Psoas muscle (tissue), 7 donors: ENCODE measurements at regions not wholly inside any gene's neighbourhood (a gene's known extent, or its start where the extent isn't known, plus 50 kb on each side); places are given as distances from the start of the nearest gene placed in this dataset.
"Not testable (repeated sequence)": the region's sequence is repeated elsewhere in the genome, so short reads cannot be mapped to it uniquely, and the experiment has no call there.

Experiments
- ATAC-seq, 4 donors: fragments of 200-7000 bp; cut with Tn5 transposase; one replicate each; pipeline ENCODE4 v1.9.1; 2020; ENCODE audit warnings: moderate library complexity in 3 of 4, mild to moderate bottlenecking in 2 of 4
- DNase-seq, 2 donors: peaks; one replicate each; pipeline ENCODE4 v3.0.0-alpha.2; 2020
- H3K27ac ChIP-seq: fragments of 200-600 bp; one replicate; pipeline ENCODE4 v1.8.0; 2022
- H3K27me3 ChIP-seq, 3 donors: fragments of 200-600 bp in 1 of 3; one replicate each; pipeline versions ENCODE4 v1.6.1 to v1.8.0; 2013 to 2022; ENCODE audit warnings: low read length in 2 of 3, mild to moderate bottlenecking in 2 of 3, moderate library complexity in 1 of 3; ENCODE audit not compliant: insufficient read depth in 3 of 3
- H3K36me3 ChIP-seq, 2 donors: fragments of 200-600 bp in 1 of 2; one replicate each; pipeline versions ENCODE4 v1.6.1 to v1.8.0; 2013 to 2022; ENCODE audit warnings: low read depth in 1 of 2, mild to moderate bottlenecking in 1 of 2, moderate library complexity in 1 of 2; ENCODE audit not compliant: insufficient read depth in 1 of 2
- H3K4me1 ChIP-seq: fragments of 200-600 bp; one replicate; pipeline ENCODE4 v1.8.0; 2022
- H3K4me3 ChIP-seq: fragments of 200-600 bp; one replicate; pipeline ENCODE4 v1.8.0; 2022; ENCODE audit warnings: mild to moderate bottlenecking
- H3K9me3 ChIP-seq: fragments of 200-600 bp; one replicate; pipeline ENCODE4 v1.8.0; 2022
- WGBS, 3 donors: extraction: QIAGEN DNeasy Blood & Tissue Kit; methylation state at CpG; one replicate each; pipeline versions ENCODE4 v1.1.6 to v1.1.7; 2013; 5-methylcytosine and 5-hydroxymethylcytosine counted together
- intact Hi-C, 2 donors: fragments of 100-400 bp; cut with DNase I; formaldehyde crosslinking; loops; one replicate each; pipeline versions ENCODE4 v1.11.0 to v1.14.2; 2022
- donor health status: healthy with polysubstance abuse.
- donor health status: DM: no; HTN: no; CAD: no; lungs with moderate emphysema.
- donor health status: Bipolar disorder and iron deficiency.
- donor health status: healthy.
- donor health status: DM: yes; HTN: yes; CAD: no.
- donor health status: DM: no; HTN: no; CAD: no.
- donor health status: DM: yes; HTN: yes; CAD: no.

DNA sequence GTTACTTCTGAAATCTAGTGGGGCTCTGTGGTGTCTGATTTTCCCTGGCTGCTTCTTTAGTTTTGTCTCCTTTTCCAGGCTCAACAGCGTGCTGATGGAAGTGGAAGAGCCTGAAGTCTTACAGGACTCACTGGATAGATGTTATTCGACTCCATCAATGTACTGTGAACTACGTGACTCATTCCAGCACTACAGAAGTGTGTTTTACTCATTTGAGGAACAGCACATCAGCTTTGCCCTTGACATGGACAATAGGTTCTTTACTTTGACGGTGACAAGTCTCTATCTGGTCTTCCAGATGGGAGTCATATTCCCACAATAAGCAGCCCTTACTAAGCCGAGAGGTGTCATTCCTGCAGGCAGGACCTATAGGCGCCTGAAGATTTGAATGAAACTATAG, 51.1 kb downstream of the NBPF8 start:
- intact Hi-C loops, H3K4me3 ChIP-seq, DNase-seq, H3K9me3 ChIP-seq, H3K27me3 ChIP-seq, H3K36me3 ChIP-seq, ATAC-seq, H3K27ac ChIP-seq, H3K4me1 ChIP-seq: not testable (repeated sequence)
- 71 to 86% (median 73%) methylated on average over 6 of the region's 6 CpGs for WGBS, 3 donors

DNA sequence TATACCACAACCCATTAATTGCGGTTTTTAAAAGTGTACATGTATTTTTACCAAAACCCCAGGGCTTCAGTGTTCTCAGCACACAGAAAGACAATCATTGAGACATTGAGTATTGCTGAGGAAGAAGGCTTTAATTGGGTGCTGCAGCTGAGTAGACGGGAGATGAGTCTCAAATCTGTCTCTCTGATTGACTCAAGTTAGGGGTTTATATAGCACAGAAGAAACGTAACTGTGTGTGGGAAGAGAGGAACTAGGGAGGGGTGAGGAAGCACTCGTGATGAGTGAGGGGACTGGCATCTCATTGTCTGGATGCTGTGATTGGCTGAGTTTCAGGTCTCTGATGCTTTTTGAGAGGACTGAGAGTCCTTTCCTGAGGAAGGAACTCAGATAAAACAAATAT, 62.8 kb downstream of the NBPF8 start:
- ATAC-seq, H3K9me3 ChIP-seq, intact Hi-C loops, H3K27ac ChIP-seq, H3K27me3 ChIP-seq, DNase-seq, H3K4me1 ChIP-seq, H3K4me3 ChIP-seq: not testable (repeated sequence)
- 67 to 78% (median 76%) methylated on average over 3 to 4 of the region's 4 CpGs for WGBS, 3 donors
- H3K36me3 ChIP-seq = peaks cover 0 to 18% of the 10 kb centered on the region in 2 donors

DNA sequence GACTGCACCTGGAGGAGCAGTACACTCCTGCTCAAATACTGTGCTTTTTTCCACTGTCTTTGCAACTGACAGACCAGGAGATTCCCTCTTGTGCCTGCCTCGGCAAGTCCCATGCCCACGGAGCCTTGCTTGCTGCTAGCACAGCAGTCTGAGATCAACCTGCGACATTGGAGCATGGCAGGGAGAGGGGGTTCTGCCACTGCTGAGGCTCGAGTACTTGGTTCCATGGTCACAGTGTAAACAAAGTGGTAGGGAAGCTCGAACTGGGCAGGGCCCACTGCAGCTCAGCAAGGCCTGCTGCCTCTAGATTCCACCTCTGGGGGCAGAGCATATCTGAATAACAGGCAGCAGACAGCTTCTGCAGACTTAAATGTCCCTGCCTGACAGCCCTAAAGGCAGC, 63.6 kb downstream of the NBPF8 start:
- H3K4me3 ChIP-seq, intact Hi-C loops, DNase-seq, H3K27ac ChIP-seq, H3K4me1 ChIP-seq, ATAC-seq, H3K27me3 ChIP-seq, H3K9me3 ChIP-seq: not testable (repeated sequence)
- 67 to 97% (median 93%) methylated on average over 3 to 5 of the region's 5 CpGs for WGBS, 3 donors
- peaks cover 0 to 18% of the 10 kb centered on the region in 2 donors for H3K36me3 ChIP-seq

DNA sequence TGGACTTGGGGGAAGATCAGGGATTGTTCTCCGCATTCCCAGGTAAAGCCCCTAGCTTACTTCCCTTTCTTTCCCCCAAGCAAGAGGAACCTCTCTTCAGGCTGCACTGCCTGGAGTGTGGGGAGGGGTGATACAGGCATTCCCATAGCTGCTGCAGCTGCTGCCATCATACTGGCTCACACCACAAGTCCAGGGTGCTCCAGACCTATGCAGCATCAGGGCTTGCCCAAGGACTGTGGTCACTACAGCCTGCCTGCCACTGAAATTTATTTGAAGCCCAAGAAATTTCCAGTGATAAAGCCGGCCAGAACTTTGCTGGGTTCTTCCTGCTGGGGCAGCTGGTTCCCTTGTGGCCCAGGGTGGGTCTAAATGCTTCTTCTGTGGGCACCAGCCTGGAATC, 72.7 kb downstream of the NBPF8 start:
- H3K9me3 ChIP-seq, intact Hi-C loops, H3K4me3 ChIP-seq, DNase-seq, H3K4me1 ChIP-seq, H3K27ac ChIP-seq, H3K27me3 ChIP-seq: not testable (repeated sequence)
- 100% methylated on average over 1 of the region's 2 CpGs; no CpG with 5 or more reads in 2 of the 3 donors for WGBS, 3 donors
- peak in 3 of 4 donors; percentile 50 to 71 (median 65) for ATAC-seq
- H3K36me3 ChIP-seq = peaks cover 0 to 38% of the 10 kb centered on the region in 2 donors

DNA sequence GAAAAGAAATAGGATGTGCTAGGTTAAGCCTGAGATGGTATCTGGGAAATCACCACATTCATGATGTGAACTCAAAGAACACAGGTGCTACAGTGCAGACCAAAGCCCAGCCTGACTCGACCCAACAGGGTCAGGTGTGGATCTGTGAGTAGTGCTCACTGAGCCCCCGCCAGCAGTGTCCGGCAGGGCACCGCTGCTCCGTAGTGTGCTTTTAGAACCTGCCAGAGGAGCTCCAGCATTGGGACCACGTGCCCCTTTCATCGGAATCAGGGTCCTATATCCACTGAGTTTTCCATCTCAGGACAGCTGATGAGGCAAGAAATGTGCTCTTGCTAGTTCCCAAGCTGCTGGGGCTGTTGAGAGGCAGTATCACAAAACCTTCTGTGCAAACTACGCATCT, 74.4 kb downstream of the NBPF8 start:
- intact Hi-C loops, ATAC-seq: not testable (repeated sequence)
- 93 to 97% (median 94%) methylated on average over 8 of the region's 8 CpGs for WGBS, 3 donors

DNA sequence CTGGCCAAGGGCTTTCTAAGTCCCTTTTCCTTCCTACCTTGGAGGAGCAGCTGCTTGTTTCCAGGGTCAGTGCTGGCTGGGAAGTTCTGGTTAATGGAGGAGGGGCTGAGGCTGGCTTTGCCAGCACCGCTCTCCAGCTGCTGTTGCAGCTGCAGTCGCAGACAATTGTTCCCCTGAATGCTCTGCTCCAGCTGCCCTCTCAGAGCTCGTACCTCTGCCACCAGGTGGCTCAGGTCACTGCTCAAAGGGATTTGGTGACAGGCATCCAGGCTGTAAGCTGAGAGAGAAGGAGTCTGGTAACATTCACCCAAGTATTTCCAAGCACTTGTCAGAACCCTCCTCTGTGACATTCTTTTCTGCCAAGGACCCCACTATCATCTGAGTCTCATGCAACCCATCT, 82.3 kb downstream of the NBPF8 start:
- H3K36me3 ChIP-seq = peaks cover 0 to 39% of the 10 kb centered on the region in 2 donors
- H3K27ac ChIP-seq, H3K9me3 ChIP-seq, intact Hi-C loops, H3K27me3 ChIP-seq, H3K4me3 ChIP-seq, H3K4me1 ChIP-seq, DNase-seq: not testable (repeated sequence)
- peak in 1 of 4 donors; percentile 12 for ATAC-seq
- no CpG with 5 or more reads among the region's 3 CpGs for WGBS, 3 donors

More for the DNA sequence above, 74.4 kb downstream of the NBPF8 start:
- not testable (repeated sequence) for H3K4me3 ChIP-seq, H3K9me3 ChIP-seq, H3K27ac ChIP-seq, DNase-seq, H3K27me3 ChIP-seq, H3K4me1 ChIP-seq
- peaks cover 0 to 45% of the 10 kb centered on the region in 2 donors for H3K36me3 ChIP-seq

DNA sequence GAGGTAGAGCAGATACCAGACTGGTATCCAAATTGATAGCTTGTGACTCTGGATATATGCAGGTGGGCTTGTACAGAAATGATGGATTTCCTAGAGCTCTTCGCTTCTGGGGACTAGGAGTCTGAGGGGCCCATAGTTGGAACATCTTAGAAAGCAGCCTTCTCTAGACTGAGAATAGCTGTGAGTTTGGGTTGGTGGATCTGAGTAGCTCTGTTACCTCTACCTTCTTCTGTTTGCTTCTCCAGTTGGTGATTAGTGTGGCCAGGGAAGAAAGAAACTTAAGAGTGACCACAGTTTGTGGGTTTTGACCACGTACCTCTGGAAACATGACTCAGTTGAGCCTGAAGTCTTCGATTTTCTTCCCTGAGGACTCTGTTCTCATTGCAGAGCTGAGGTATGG, 88.4 kb downstream of the NBPF8 start:
- peaks cover 0 to 36% of the 10 kb centered on the region in 2 donors for H3K36me3 ChIP-seq
- intact Hi-C loops, DNase-seq, H3K27me3 ChIP-seq, H3K27ac ChIP-seq, H3K4me1 ChIP-seq, H3K4me3 ChIP-seq, H3K9me3 ChIP-seq: not testable (repeated sequence)
- ATAC-seq = peak in 1 of 4 donors; percentile 7
- WGBS, 3 donors = 85 to 97% (median 86%) methylated on average over 2 of the region's 3 CpGs

DNA sequence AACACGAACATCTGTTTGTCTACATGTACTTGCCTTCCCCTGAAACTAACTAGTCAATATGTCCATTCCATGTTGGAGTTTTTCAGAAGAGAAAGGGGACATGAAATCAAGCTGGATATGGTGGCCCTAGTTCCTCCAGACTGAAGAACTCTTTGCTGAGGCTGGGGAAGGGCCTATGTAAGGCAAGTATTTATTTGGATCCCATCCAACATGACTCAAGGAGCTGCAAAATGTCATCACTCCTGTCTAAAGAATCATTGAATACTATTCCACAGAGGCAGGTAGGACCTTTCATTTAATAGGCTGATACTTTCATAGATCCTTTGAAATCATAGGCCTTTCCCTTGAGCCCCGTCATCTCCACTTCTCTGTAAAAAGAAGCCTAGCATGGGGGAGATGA, 91.5 kb downstream of the NBPF8 start:
- H3K27ac ChIP-seq, H3K9me3 ChIP-seq, H3K4me3 ChIP-seq, intact Hi-C loops, DNase-seq, H3K4me1 ChIP-seq, H3K27me3 ChIP-seq: not testable (repeated sequence)
- 83 to 100% (median 86%) methylated on average over 1 to 2 of the region's 2 CpGs for WGBS, 3 donors
- H3K36me3 ChIP-seq = peaks cover 0 to 32% of the 10 kb centered on the region in 2 donors
- ATAC-seq = peak; percentile 19 to 72 (median 63)

DNA sequence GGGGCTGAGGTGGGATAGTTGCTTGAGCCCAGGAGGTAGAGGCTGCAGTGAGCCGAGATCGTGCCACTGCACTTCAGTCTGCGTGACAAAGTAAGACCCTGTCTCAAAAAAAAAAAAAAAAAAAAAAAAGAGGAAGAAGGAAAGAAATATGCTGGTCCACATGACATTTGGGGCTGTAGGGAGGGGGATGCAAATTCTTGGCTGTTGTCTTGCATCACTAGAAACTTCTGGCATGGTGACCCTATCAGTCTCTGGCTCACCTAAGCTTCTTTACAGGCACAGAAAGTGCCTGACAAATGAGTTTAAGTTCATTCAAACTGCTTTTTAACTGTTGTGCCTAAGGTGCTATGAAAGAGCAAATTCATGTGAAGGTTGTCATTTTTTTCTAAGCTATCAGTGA, 93.5 kb downstream of the NBPF8 start:
- H3K9me3 ChIP-seq, H3K27ac ChIP-seq, H3K4me3 ChIP-seq, ATAC-seq, intact Hi-C loops, H3K27me3 ChIP-seq, DNase-seq, H3K4me1 ChIP-seq: not testable (repeated sequence)
- 91 to 98% (median 94%) methylated on average over 3 of the region's 3 CpGs for WGBS, 3 donors
- peaks cover 0 to 36% of the 10 kb centered on the region in 2 donors for H3K36me3 ChIP-seq

DNA sequence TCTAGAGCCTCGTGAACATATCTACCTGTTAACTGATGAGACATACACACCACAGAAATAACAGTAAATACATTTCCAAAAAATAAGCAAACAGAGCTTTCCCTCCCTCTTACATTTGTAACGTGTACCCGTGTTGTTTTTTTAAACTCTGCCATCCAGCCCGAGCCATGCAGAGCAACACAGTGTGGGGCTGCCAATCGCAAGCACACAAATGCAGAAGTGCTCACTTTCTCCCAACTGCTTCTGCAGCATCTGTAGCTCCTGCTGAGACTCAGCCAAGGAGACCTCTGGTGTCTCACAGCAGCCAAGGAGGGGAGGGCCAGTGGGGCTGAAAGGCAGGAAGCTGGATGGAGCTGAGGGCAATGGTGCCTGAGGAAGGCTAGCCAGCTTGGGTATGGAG, 94.4 kb downstream of the NBPF8 start:
- H3K36me3 ChIP-seq = peaks cover 0 to 32% of the 10 kb centered on the region in 2 donors
- H3K4me1 ChIP-seq, DNase-seq, ATAC-seq, intact Hi-C loops, H3K27ac ChIP-seq, H3K27me3 ChIP-seq, H3K9me3 ChIP-seq, H3K4me3 ChIP-seq: not testable (repeated sequence)
- 93 to 100% methylated on average over 1 to 2 of the region's 5 CpGs; no CpG with 5 or more reads in 1 of the 3 donors for WGBS, 3 donors

DNA sequence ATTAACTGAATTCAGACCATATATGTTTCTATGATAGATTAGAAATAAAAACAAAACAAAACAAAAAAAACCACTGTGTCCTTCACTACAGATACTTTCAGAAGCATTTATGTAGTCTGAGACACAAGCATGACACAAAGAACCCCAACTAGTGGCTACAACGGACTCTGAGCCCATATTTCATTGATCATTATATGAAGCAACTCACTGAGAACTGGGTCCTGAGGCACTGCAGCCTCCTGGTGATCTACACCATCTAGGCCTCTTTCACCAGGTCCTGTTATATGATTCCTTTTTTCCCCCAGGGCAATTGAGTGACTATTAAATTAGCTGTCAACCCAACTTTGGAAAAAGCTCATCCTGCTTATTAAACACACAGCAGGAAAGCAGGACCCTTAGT, 98.3 kb downstream of the NBPF8 start:
- no CpG with 5 or more reads among the region's 1 CpG for WGBS, 3 donors
- H3K27ac ChIP-seq, H3K9me3 ChIP-seq, ATAC-seq, intact Hi-C loops, H3K4me3 ChIP-seq, H3K4me1 ChIP-seq, H3K27me3 ChIP-seq, DNase-seq: not testable (repeated sequence)
- H3K36me3 ChIP-seq = peaks cover 0 to 34% of the 10 kb centered on the region in 2 donors

DNA sequence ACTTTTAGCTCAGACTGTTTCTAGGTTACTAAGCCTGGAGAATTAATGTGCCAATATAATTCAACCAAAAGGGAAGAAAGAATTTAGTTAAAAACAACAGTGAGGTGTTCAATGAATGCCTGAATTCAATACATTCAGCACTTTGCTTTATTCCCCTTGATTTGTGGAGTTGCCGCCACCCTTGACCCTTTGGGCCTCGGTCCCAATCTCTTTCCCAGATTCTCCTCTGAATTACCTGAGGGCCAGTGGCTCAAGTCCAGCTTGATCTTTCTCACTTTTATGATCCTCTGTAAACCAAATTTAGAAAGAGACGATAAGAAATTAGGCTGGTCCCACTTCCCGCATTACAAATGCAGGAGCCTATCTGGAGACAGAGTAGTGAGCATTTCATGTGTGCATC, 98.7 kb downstream of the NBPF8 start:
- H3K4me3 ChIP-seq, ATAC-seq, intact Hi-C loops, H3K4me1 ChIP-seq, H3K27me3 ChIP-seq, DNase-seq, H3K27ac ChIP-seq, H3K9me3 ChIP-seq: not testable (repeated sequence)
- WGBS, 3 donors = no CpG with 5 or more reads among the region's 4 CpGs
- H3K36me3 ChIP-seq = peaks cover 0 to 32% of the 10 kb centered on the region in 2 donors
